ENCODE measurements at regions not wholly inside any gene's neighbourhood (a gene's known extent, or its start where the extent isn't known, plus 50 kb on each side); places are given as distances from the start of the nearest gene placed in this dataset.

DNA sequence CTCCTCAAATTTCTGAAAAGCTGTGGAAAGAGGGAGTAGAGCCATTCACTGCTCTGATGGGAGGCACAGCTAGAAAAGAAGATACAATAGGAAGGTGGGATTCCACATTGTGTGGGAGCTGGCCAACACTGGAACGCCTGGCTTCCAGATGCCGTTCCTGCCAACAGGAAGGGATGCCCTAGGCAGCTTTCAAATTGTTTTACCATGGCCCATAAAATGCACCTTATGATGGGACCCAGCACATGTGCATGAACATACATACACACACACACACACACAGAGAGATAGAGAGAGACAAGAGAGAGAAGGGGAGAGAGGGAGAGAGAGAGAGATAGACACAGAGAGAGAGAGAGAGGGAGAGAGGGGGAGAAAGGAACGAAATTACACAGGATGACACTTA lies 86.1 kb upstream of the BZW1 start:
- DNase-seq = no peak

DNA sequence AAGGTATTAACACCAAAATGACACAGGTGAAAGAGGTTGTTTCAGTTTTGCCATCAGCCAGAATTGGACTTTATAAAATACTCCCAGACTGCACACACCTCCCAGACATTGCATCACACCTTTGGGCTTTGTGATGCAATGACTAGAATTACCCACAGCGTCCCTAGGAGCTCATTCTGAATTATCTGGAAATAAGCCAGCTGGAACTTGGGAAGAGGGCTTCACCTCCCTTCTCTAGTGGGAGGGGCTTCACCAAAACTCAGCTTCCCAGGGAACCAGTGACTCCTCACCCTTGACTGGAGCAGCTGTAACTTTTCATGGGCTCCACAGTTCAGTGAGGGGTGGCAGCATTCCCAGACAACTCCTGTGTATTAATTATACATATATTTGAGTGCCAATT lies 83.1 kb upstream of the BZW1 start:
- no peak for DNase-seq

DNA sequence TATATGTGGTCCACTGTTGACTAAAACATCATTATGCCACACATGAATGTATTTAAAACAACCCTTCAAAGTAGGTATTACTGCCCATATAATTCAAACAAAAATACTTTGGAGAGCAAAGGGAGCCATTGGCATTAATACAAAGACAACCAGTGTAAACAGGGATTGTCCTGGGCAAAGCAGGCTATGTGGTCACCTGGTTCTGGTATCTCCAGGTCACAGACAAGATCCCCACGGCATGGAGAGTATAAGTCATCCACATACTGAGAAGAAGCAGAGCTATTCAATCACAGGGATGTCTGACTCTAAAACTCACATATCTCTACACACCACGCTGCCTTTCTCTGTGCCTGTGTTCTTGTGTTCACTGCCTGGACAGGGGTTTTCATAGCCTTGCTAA lies 81.4 kb upstream of the BZW1 start:
- DNase-seq = no peak

DNA sequence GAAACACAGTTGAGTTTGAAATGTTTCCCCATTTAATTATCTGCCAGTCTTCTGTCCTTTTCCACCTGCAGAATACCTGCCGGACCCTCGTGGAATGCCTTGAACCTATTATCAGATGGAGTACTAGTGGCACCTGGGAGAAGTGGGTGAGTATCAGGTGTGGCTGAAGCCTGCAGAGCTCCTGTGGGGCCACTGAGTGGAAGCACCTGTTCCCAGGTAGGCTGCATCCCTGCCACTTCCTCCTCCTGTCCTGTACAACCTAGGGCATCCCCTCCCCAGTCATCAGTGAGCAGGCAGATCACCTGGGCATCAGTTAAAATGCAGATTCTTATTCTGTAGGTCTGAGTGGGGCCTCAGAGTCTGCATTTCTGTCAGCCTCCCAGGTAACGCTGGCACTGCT lies 80.8 kb upstream of the BZW1 start:
- no peak for DNase-seq

DNA sequence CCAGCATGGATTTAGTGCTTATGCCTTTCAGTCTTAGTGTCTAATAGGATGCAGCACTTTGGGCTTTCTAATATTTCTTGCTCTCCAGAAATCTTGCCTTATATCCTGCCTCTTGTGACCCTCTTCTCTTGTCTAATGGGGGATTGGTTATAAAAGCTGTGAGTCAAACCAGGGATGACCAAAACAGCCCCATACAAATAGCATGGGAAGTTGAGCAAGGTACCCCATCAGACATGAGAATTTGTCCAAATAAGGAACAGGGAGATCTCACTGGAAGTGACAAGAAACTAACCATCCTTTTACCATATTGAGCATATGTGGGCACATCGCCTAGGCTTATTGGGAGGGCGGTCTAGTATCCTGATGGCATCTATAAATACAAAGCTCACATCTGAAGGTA lies 78.8 kb upstream of the BZW1 start:
- no peak for DNase-seq

DNA sequence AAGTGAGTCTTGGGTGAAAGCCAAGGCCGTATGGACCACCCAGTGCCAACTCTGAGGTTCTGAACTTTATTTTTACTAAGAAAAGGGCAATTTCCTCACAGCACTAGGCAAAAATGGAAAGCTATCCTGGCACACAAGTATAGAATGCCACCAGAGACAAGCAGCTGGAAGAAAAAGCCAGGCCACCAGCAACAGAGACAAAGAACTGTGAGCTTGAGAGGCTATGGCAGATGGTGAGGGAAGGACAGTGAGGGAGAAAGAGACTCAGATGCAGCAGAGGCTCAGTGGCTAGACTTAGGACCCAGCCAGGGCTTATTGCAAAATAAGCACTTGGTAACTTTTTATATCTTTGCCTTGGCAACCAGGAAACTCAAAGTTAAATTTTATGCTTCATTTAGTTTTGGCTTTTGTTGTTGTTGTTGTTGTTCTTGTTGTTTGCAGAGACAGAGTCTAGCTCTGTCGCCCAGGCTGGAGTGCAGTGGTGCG lies 78.0 kb upstream of the BZW1 start:
- DNase-seq = no peak

DNA sequence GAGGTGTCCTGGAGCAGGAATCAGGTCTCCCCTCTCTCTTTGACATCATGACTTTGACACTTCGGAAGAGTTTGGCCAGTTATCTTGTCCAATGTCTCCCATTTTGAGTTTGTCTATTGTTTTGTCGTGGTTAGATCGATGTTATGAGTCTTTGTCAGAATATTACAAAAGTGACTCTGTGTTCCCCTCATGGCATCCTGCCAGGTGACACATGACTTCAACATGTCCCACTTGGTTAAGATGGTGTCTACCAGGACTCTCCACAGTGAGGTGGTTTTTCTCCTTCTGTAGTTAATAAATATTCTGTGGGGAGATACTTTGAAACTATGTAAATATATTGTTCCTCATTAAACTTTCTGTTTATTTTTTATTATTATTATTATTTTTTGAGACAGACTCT lies 76.6 kb upstream of the BZW1 start:
- DNase-seq = no peak

DNA sequence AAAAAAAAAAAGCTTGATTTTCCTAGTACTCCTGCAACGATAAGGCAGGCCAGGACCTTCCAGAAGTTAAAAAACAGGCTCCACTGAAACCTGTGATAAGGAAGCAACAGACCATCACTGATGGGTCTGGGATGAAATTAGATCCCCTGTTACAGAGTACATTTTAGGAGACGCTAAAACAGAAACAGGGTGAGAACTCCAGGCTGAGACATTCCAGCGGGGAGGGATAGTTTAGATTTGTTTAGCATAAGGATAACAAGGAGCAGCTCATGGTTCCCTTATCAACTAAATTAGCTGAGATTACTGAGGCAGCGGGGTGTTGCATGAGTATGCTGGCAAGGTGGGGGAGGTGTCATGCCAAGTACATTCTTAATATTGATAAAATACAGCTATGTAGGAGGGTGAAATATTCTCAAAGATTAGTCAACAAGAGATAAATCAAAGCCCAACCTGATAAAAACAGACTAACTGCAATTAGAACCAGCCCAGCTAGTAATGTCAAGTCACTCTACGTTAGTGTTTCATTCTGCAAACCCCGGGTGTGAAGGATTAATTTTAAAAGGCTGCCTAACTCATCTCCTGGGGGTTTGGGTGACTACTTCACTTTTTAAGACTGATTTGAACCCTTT lies 75.0 kb upstream of the BZW1 start:
- DNase-seq = no peak

DNA sequence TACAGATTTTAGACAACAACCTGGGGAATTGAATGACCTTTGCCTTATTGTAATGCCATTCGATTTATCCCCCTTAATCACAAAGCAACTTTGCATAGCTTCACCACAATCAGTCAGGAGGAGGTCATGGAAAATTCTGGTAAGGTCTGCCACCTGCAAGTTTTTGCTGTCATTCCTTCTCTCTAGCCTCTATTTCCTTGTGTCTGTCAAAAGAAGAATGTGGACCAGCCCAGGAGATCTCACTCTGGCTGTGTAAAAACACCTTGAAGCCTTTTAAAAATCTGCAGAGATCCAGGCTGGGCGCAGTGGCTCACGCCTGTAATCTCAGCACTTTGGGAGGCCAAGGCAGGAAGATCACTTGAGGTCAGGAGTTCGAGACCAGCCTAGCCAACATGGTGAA lies 74.1 kb upstream of the BZW1 start:
- no peak for DNase-seq

DNA sequence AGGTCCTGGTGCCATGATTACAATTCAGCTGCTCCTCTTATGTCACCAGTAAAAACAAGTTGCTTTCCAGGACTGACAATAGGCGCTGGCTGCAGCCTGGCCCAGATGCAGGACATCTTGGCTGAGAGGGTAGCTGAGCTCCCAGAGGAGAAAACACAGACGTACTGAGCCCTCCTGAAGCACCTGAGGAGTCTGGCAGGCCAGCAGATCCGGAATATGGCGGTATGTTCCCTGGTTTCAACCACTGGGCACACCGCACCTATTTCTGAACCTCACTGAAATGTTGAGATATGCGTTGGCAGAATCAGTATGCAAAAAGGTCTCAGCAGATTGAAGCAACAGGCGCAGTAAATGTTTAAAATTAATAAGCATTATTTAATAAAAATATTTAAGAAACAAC lies 73.1 kb upstream of the BZW1 start:
- DNase-seq = no peak

DNA sequence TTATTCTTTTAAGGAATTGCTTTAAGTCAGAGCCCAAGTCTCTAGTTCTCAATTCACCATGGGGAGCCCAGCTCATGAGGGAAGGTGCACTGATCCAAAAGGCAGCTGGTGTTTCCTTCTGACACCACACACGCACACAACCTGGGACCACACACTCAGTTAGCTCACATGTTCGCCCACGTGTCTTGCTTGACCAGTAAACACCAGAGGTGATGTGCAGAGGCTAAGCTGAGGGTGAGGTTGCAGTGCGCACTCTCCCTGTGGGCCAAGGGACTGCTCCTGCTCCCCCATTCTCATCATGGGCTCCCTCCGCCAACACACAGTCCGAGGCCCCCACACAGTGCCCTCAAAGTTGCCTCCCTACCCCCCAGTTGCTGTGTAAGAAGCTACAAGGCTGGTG lies 70.8 kb upstream of the BZW1 start:
- DNase-seq = no peak

DNA sequence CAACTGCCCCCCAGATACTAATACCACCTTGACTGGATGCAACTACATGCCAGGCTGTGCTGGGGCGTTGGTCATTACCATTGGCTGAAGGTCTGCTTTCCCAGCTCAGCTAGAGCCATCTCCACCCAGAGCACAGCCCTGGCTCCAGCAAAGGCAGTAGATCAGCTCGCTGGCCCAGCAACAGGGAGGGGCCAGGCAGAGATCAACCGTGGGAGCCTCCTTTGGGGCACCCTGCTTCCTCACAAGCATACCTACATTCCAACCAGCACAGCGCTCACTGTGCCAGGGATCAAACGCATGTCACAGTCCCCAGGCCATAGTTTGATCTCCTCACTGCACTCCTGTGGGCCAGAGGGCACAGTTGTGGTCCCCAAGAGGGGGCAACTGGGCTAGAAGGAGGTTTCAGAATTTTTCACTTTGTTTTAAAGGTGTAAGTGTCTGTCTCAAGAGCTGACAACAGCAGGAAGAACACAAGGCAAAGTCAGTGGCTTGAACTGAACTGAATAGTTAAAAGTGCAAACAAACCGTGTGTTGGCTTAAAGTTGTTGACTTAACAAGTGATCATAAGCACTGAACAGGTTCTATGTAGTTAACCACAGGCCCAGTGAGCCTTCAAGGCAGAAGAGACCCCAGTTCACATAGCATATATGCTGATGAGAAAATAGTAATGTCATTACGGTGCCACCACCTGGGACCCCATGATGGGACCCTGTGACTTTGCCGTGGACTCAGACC lies 70.1 kb upstream of the BZW1 start:
- DNase-seq = no peak

DNA sequence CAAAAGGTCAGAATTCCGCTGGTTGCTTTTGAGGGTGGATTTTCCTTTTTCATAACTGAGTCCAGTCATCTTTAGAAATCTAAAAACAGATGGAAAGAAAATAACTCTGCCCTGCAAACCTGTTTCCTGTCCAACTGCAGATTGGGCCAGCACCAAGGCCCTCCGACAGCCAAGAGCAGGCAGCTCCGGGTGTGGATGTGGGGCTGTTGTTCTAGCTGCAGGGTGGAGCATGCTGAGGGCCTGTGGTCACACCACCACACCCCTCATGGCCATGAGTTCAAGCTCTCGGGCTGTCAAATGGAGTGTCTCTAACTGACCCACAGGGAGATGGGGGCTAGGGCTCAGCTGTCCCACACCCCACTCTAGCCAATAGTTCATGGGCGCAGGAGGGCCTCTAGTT lies 69.3 kb upstream of the BZW1 start:
- peak; percentile 86 for DNase-seq

DNA sequence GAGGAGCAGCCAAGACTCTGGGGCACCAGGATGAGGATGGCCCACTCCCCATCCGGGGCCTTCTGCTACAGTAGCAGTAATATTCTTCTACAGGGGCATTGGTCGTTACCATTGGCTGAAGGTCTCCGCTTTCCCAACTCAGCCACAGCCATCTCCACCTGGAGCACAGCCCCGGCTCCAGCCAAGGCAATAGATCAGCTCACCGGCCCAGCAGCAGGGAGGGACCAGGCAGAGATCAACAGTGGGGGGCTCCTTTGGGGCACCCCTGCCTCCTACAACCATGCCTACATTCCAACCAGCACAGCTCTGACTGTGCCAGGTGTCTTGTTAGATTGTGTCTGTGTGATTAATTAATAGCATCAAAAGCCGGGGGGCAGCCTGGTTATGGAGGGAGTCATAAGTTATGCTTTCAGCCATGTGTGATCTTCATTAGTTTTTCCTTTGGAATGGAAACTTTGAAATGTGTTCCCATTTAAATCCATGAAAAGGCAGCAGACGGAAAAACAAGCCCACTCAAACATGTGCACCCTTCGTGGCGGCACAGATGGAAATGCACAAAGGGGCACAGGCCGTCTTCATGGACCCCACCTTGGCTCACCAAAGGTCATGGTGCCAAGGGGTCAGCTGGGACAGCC lies 68.6 kb upstream of the BZW1 start:
- peak; percentile 56 for DNase-seq

DNA sequence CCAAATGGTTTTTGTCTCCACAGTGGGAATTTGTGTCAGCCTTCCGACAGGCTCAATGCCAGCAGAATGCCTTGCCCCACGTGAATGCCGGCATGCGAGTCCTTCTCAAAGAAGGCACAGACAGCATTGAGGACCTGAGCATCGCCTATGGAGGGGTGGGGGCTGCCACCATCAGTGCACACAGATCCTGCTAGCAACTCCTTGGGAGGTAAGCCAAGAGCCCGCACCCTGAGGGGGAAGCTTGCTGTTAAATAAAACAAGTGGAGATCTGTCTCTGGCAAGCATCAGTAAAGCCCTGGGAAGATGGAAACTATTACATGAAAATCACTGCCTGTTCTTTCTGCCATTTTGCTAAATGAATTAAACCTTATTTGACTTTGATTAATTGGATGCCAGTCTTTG lies 67.5 kb upstream of the BZW1 start:
- DNase-seq = peak; percentile 37

DNA sequence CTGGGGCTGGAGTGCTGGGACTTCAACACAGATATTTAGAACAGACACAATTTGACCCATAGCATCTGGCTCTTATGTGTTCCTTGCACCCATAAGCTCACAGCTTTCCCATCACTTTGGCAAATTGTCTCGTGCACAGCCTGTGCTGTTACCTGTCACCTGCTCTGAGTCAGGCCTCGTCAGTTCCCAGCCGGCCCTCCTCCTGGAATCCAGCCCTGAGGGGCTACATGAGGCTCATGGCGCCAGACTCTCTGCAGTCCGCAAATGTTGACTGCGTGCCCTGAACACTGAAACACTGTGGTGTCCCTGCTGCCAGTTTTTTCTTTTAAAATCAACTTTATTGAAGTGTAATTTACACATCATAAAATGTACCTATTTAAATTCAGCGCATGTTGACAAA lies 65.4 kb upstream of the BZW1 start:
- no peak for DNase-seq

DNA sequence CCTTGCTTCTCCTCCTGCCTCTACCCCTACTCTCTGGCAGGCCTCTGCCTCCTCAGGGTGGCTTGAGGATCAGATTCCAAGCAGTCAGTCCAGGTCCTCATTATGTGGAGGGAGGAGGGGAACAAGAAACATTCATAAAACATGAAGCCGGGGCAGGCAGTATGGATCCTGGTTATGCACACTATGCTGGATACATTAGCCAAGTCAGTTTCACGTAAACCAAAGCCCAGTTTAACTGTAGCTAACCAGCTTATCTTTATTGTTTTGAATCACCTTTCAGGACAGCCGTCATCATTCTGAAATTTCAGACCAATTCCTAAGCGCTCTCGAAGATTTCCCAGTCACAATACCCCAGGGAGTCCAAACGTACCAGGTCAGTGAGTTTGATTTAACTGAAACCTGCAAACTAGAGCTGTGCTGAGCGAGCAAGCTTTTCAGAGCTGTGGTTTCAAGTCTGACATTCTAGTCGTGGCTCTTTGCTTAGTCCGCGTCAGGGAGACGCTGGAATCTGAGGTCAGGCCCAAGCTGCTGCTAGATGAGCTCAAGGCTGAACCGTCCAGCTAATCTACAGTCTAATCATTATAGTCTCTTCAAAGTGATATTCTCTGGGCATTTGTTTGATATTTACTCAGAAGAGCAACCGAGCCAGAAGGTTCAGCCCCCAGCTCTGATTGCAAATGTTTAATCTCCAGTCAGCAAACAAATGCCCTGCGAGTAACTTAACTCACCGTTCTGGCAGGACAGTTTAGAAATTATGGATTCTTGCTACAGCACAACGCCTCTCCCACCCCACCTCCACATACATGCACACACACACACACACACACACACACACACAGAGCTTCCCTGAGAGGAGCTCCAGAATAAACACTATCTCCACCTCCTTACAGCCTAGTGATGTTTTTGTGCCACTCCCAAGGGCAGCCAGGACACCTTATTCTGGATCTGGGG lies 63.8 kb upstream of the BZW1 start:
- DNase-seq = no peak

DNA sequence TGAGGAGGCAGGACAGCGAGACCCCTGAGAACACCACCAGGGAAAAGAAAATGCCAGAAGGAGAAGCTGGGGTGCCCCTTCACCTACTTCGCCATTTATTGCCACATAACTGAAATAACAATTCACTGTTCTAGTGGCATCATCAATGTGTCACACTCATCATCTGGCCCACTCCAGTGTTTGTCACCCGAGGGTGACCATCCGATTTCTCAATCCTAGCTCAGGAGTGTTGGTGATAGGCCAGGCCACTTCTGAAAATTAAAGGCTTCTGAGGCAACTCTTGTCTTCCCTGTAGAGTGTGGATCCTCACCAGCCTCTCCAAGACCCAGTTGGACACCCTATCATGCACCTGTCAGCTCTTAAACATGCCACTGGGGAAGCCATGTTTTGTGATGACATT lies 62.9 kb upstream of the BZW1 start:
- DNase-seq = no peak

DNA sequence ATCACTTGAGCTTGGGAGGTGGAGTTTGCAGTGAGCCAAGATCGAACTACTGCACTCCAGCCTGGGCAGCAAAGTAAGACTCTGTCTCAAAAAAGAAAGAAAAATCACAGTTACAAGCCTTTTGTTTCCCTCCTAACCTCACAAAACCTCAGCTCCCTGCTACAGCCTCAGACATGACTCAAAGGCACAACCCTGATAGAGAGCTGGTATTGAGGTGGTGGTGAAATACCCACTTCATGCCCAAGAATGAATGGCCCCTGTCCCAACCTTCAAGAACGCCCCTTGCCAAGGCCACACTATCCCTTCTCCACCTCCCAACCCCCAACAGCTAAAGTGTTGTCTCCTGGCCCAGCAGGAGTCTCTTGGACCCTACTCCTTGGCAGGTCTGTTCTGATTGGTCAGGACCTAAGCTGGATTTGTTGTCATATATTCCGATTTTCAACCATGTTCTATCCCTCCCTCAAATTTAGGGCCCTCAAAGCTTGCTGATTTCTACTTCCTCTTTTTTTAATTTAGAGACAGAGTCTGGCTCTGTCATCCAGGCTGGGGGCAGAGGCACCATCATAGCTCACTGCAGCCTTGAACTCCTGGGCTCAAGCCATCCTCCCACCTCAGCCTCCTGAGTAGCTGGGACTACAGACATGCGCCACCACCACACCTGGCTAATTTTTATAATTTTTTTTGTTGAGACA lies 61.9 kb upstream of the BZW1 start:
- DNase-seq = no peak

DNA sequence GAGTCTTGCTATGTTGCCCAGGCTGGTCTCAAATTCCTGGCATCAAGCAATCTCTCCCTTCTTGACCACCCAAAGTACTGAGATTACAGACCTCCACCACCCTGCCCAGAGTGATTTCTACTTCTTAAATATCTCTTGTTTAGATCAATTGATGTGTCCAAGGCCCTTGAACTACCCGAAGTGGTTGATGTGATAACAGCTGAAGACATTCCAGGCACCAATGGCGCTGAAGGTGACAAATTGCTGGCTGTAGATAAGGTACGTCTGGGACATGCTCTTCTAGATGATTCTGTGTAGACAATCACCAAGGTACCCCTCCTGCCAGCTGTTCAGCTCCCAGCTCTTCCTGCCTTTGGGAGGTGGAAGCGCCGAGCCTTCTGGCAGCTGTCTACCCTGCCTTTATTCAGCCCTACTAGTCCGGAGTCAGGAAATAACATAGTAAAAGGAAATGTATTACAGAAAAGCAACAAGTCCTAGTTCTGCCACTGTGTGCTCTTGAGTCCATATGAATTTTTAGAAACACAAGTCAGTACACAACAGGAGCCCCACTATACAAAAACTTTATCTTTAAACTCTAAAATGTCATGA lies 61.3 kb upstream of the BZW1 start:
- no peak for DNase-seq

DNA sequence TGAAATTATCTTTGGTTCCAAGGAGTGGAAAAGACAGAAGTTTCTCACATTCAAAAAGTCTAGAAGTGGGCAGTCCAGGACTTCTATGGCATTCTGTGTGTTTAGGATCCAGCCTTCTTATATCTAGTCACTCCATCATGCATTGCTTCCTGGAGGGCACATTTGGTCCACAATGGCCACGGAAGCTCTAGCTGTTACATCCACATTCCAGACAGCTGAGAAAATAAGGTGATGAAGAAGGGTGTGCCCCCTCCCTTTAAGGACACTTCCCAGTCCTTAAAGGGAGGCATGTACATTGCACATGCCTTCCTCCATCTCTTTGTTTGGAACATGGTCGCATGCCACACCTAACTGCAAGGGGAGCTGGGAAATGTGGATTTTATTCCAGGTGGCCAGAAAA lies 59.9 kb upstream of the BZW1 start:
- no peak for DNase-seq

DNA sequence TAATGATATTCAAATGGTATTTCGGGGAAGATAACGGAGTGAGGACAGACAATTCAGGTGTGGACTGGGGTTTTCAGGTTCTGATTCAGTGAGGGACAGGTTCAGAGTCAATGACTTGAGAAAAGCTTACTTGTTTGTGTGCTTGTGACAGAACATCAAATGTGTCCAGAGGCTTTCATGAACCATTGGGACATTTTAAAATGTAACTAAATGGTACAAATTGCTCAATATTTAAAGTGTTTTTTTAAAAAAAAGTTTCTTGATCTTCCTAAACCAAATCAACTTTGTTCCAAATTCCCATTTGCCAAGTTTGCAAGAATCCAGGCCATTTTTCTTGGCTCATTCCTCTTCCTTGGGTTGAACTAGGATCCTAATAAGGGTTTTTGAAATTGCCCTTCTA lies 59.4 kb upstream of the BZW1 start:
- DNase-seq = no peak
